Stimulated activated CD8-positive, alpha-beta memory T cell treated with anti-CD3 and anti-CD28 coated beads, Interleukin-7, amount 100 ng/mL, for 24 hours (primary cell): ENCODE measurements at regions not wholly inside any gene's neighbourhood (a gene's known extent, or its start where the extent isn't known, plus 50 kb on each side); places are given as distances from the start of the nearest gene placed in this dataset.

Source experiments
- DNase-seq: peaks from one replicate; pipeline ENCODE4 v3.0.0-alpha.2; 2020; ENCODE audit warnings: low read depth

DNA sequence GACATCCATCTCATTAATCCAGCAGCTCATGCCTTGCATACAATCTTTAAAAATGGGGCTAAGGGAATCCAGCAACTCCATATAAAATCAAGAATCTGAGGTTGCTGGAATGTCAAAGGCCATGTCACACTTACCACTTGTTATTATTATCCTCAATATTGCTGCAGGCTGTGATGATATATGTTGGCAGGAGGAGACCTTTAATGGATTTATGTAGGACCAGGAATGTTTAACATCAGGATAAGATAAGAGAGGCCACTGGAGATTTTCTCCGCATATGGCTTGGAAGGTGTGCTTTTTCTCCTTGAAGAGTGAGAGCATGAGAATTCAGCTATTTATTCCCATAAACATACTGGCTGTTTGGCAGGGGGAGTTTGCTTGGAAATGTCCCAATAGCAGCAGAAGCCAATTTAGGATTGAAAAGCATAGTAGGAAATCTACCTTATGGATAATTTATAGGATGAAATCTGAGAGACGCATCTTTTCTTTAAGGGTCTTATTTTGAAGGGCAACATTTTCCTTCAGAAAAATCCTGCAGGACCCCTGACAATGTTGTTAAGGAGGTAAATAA lies 481.4 kb downstream of the AGTPBP1 start:
- DNase-seq: no peak

DNA sequence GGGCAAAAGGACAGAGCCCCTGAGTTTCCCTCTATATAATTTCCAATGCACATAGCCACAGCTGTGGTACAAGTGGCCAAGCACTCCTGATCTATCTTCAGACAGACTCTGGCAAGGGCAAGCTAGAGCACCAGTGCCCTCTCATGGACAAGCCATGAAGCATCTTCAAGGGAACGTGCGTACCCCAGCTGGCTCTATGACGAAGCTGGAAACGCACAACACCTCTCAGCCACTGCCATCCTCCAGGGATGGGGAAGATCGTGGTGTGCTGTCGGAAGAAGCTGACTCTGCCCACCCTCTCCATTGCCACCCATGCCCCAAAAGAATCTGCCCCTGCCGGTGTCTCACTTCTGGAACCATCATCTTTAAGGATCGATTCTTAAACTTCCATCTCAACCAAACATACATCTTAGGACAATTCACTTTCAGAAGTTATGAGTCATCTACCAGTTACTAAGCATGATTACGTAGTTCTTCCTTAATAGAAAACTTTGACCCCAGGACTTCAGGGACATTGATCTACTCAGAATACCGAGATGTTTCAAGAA lies 482.9 kb downstream of the AGTPBP1 start:
- no peak for DNase-seq

DNA sequence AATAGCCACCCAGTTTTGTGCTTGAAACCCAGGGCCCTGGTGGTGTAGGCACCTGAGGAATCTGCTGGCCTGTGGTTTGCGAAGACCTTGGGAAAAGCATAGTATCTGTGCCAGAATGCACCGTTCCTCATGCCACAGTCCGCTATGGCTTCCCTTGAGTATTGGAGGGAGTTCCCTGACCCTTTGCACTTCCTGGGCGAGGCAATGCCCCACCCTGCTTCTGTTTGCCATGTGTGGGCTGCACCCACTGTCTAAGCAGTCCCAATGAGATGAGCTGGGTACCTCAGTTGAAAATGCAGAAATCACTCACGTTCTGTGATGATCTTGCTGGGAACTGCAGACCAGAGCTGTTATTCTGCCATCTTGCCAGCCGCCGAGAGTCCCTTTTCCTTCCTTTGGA lies 483.5 kb downstream of the AGTPBP1 start:
- no peak for DNase-seq

- no peak for DNase-seq
Measured at GRCh38 chr9:85249313-85249621, 492.5 kb downstream of the AGTPBP1 start.

DNA sequence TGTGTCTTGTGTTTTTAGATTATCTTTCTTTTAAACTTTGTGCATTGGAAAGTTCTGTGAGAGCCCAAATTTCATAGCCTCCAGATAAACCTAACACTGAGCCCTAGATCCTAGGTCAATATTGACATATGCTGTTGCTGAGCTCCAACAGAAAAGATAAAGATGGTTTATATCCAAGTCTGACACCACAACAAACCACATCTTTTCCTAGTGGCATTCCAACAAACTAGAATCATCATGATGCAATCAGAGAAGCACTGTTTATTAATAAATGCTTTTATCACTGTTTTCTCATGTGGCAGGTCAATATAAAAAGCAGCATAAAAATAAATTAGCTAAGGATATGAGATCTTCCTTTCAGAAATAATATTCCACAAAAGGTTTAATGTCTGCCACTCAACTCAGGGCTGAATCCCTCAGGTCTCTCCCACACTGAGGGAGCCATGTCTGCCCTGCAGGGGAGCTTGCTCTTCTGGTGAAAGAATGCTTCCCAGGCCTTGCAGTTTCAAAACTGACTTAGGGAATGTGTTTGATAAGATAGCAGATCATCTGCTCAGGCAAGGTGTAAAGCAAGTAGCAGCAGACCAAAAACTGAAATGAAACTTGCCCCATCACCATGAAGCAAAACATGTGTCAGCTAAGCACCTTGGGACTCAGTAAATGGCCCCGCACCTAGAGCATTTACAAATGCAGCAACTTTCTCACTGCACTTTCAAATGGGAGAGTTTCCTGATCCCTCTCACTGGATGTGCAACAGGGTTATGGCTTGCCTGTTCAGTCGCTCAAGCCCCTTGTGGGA lies 493.0 kb downstream of the AGTPBP1 start:
- DNase-seq: no peak

GRCh38 chr9:85246541-85246940 lies 495.2 kb downstream of the AGTPBP1 start:
- no peak for DNase-seq

- no peak for DNase-seq
Measured at GRCh38 chr9:85244856-85245255, 496.9 kb downstream of the AGTPBP1 start.

DNA sequence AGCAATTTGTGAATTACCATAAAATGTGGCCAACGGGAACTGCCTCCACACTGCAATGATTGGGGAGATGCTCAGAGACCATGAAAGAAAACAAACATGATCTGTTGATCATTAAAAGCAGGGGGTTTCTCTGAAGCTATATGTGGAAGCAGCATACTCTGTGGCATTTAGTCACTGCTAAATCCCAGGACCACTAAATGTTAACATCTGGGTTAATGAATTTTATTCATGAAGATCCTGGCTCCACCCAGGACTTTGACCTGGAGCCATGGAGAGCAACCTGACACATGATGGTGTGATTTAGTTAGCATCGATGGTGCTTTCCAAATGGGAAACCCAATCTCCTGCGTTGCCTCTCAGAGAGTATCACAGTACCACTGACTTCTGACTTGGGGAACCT lies 497.8 kb downstream of the AGTPBP1 start:
- no peak for DNase-seq

- no peak for DNase-seq
Measured at GRCh38 chr9:85237478-85237877, 504.3 kb downstream of the AGTPBP1 start.

GRCh38 chr9:85230081-85230480 lies 511.7 kb downstream of the AGTPBP1 start:
- DNase-seq: no peak

GRCh38 chr9:85228111-85228855 lies 513.5 kb downstream of the AGTPBP1 start:
- DNase-seq: no peak

DNA sequence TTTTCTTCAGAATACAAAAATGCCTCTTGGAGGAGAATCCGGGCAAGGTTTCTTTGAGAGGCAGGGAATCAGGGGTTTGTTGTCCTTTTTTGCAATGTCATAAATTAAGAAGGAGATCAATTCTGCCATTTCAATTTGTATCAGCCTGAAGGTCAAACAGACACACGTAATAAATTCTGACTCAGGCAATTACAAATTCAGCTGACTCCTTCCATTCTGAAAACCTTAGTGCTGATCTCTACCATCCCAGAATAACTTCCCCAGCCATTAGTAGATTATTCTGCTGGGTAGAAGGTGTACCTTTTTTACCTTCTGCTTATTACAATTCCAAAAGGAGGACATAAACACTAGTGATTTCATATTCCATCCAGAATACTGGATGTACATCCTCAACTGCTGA lies 516.6 kb downstream of the AGTPBP1 start:
- DNase-seq: no peak

DNA sequence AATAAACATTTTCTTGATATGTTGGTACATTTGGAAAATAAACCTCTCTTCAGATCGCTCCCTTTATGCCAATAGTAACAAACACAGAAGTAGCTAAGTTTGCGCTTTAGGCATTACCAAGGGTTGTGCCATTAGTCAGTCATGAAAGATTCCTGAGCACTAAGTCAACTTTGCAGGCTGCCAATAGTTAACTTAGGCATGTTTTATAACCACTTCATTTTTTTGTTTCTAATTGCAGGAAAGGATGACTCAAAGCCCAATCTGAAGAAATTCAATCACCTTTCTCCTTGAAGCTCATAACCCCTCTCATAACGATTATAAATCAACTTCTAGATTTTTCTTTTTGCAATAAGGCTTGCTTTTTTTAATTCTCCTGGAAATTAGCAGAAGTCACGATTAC lies 517.0 kb downstream of the AGTPBP1 start:
- no peak for DNase-seq

DNA sequence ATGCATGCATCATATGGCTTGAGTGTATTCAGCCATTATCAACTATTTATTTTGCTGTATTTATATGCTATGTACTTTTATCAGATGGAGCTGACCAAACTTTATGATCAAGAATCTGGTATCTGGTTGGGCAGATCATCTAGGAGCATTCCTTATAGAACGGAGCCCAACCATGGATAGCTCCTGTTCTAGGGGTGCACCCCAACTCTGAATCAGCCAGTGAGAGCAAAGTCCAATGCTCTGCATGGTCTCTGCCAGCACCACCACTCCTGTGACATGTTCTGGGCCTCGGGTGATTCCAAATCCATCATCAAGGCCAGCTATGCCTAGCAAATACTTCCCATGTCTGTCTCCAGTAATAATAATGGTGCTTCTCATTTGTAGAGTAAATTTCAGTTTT lies 517.5 kb downstream of the AGTPBP1 start:
- no peak for DNase-seq

DNA sequence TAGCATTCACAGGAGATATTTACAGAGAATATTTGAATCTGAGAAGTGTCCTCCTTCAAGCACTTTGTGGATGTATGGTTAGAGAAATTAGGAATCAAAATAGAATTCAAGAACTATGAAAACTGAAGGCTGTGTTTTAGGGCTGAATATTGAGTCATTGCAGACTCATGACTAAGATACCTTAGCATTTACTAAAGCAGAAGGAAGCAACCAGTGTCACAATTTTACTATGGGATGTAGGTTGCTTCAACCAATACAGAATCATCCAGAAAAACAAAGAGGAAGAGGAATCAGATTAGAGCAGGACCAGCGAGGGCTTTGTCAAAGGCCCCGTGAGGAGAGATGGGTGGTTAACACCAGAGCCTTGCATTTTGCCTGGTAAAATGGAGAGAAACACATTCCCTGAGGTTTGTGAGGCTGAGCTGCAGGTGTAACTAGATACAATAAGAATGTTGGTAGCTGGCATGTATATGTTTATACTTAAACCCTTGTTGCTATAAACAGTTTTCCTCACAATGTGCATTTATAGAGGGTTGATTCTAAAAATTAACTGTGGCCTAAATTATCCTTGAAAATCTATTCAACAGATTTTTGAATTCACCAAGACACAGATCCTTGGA lies 518.1 kb downstream of the AGTPBP1 start:
- no peak for DNase-seq

DNA sequence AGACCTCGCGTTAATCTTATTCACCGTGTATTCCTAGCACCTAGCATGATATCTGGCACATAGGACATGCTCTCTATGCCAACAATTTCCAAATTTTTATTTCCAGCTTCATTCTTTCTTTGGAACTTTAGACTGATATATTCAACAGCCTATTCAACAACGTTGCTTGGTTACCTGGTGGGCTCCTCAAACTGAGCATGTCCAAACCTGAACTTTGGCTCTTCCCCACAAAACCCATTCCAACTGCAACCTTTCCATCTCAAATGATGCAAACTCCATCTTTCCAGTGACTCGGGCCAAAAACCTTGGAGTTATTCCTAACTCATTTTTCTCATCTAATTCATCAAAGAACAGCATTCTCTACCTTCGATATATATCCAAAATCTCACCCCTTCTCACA lies 525.2 kb downstream of the AGTPBP1 start:
- DNase-seq: no peak

- no peak for DNase-seq
Measured at GRCh38 chr9:85215961-85216360, 525.8 kb downstream of the AGTPBP1 start.

GRCh38 chr9:85215416-85215815 lies 526.3 kb downstream of the AGTPBP1 start:
- DNase-seq: no peak

DNA sequence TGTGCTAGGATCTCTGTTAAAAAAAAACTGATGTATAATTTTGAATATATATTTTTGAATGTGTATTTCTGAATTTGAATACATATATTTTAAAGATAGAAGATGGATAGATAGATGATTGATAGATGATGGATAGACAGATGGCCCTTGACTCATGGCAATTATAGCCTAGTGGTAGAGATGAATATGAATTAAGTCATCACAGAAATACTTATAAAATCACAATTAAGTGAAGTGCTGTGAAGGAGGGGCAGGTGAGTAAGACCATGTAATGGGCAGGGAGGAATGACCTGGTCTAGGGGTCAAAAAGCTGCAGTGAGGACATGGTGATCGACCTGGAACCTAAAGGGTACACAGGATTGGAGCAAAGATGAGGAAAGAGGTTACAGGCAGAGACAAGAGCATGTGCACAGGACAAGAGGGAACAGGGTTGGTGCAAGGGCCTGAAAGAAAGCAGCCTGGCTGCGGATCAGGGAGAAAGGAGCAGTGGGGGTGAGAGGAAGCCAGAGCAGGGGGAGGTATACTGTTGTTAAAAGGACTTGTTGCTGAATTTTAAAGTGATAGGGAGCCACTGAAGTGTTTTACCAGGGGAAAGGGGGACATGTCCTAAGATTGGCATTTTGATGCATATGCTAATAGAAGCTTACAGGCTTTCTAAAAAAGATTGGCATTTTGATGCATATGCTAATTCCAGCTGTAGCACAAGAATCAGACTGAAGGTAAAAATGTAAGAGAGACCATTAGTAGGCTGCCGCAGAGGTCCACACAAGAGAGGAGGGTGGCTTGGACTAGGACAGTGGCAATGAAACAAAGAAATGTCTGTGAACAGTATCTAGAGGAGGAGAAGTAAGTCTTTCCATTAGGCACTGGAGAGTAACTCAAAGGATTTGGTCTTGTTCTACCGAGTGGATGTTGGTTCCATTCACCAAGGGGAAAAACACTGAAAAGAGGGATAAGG lies 527.8 kb downstream of the AGTPBP1 start:
- no peak for DNase-seq

GRCh38 chr9:85212887-85213286 lies 528.9 kb downstream of the AGTPBP1 start:
- no peak for DNase-seq

GRCh38 chr9:85212209-85212608 lies 529.5 kb downstream of the AGTPBP1 start:
- DNase-seq: no peak

DNA sequence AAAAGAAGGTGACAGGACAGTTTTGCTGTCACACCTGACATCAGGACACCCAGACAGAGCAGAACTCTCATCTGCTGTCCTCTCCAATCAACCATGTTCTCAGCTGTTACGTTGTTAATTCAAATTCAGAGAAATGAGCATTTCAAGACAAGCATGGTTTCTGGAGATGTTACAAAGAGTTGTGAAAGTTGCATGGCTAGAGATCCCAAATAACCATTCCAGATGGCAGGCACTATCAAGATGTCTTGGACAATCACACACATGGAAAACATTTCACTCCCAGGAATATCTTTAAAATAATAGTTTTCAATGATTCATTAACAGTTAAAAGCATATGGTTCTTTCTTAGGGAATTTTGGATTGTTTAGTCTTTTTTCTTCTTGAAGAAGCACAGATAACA lies 533.1 kb downstream of the AGTPBP1 start:
- DNase-seq: no peak
